PFSK-1 (cell line): ENCODE measurements at regions not wholly inside any gene's neighbourhood (a gene's known extent, or its start where the extent isn't known, plus 50 kb on each side); places are given as distances from the start of the nearest gene placed in this dataset.

ENCODE experiments used
- POLR2AphosphoS5 ChIP-seq: IDR thresholded peaks from 2 replicates; pipeline ENCODE4 v1.6.1; 2012; ENCODE audit warnings: low read depth, mild to moderate bottlenecking, control low read depth, low read length, moderate library complexity
- TF ChIP-seq, protein P1 (sequence below), 2 experiments: IDR thresholded peaks; 2 replicates each; pipeline versions ENCODE4 v1.6.1 to v1.8.0; 2011 to 2012; ENCODE audit warnings: low read depth in 2 of 2, low read length in 2 of 2, control low read depth in 1 of 2, inconsistent platforms in 1 of 2, mild to moderate bottlenecking in 1 of 2, moderate library complexity in 1 of 2; ENCODE audit not compliant: insufficient read depth in 1 of 2

DNA sequence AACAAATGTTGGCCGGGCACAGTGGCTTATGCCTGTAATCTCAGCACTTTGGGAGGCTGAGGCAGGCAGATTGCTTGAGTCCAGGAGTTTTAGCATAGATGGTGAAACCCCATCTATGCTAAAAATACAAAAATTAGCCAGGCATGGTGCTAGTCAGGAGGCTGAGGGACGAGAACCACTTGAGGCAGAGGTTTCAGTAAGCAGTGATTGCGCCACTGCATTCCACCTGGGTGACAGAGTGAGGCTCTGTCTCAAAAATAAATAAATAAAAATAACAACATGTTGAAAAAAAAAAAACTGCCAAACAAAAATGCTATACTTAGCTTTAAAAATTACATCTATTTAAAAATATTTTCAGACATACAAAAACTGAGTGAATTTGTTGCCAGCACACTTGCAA lies 374.2 kb upstream of the SMIM31 start:
- TF ChIP-seq, protein P1, sequence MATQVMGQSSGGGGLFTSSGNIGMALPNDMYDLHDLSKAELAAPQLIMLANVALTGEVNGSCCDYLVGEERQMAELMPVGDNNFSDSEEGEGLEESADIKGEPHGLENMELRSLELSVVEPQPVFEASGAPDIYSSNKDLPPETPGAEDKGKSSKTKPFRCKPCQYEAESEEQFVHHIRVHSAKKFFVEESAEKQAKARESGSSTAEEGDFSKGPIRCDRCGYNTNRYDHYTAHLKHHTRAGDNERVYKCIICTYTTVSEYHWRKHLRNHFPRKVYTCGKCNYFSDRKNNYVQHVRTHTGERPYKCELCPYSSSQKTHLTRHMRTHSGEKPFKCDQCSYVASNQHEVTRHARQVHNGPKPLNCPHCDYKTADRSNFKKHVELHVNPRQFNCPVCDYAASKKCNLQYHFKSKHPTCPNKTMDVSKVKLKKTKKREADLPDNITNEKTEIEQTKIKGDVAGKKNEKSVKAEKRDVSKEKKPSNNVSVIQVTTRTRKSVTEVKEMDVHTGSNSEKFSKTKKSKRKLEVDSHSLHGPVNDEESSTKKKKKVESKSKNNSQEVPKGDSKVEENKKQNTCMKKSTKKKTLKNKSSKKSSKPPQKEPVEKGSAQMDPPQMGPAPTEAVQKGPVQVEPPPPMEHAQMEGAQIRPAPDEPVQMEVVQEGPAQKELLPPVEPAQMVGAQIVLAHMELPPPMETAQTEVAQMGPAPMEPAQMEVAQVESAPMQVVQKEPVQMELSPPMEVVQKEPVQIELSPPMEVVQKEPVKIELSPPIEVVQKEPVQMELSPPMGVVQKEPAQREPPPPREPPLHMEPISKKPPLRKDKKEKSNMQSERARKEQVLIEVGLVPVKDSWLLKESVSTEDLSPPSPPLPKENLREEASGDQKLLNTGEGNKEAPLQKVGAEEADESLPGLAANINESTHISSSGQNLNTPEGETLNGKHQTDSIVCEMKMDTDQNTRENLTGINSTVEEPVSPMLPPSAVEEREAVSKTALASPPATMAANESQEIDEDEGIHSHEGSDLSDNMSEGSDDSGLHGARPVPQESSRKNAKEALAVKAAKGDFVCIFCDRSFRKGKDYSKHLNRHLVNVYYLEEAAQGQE (IDR thresholded peaks at IDR 0.05; ENCODE audit: insufficient read depth in 1 of 2, low read depth in 2 of 2, low read length in 2 of 2), result no peak
- TF ChIP-seq POLR2AphosphoS5, result no peak
